GM10248 (cell line): ENCODE measurements at regions not wholly inside any gene's neighbourhood (a gene's known extent, or its start where the extent isn't known, plus 50 kb on each side); places are given as distances from the start of the nearest gene placed in this dataset.
"Not testable (repeated sequence)": the region's sequence is repeated elsewhere in the genome, so short reads cannot be mapped to it uniquely, and the experiment has no call there.

Experiments used
- CTCF ChIA-PET: fragments of 300-600 bp; sonication (Branson Sonifier 250); formaldehyde crosslinking; extraction: SDS; loops from one replicate; lab custom pipeline; 2021; ENCODE audit warnings: antibody characterized with exemption; lab: Yijun Ruan, JAX
- POLR2A ChIA-PET: fragments of 350-650 bp; sonication (Branson Sonifier 250); formaldehyde crosslinking; extraction: SDS; loops from one replicate; lab custom pipeline; 2020; ENCODE audit warnings: antibody characterized with exemption; lab: Yijun Ruan, JAX
- DNase-seq: peaks from one replicate; pipeline ENCODE4 v3.0.0; 2012; ENCODE audit errors: extremely low spot score
- CTCF ChIP-seq: IDR thresholded peaks from 2 replicates; pipeline ENCODE4 v1.5.1; 2012; ENCODE audit warnings: mild to moderate bottlenecking, low read depth; ENCODE audit errors: extremely low read depth, missing control alignments, control extremely low read depth

- DNase-seq = no peak
- POLR2A ChIA-PET = no interaction called here
- CTCF ChIA-PET = no interaction called here
- no peak for TF ChIP-seq CTCF
Observed at GRCh38 chr2:12923907-12924610, 207.3 kb downstream of the TRIB2 start.

GRCh38 chr2:12926641-12927040 is 209.9 kb downstream of the TRIB2 start:
- POLR2A ChIA-PET, CTCF ChIA-PET, DNase-seq: not testable (repeated sequence)

- CTCF ChIA-PET = interaction anchor here (0.9 kb wide), 1 partner anchor 9 kb away, joined by 3 read pairs; no protein-coding TSS in a partner anchor
Observed at GRCh38 chr2:12928197-12928774, 211.6 kb downstream of the TRIB2 start.

GRCh38 chr2:12928775-12929401 is 212.2 kb downstream of the TRIB2 start:
- DNase-seq = no peak
- POLR2A ChIA-PET = no interaction called here
- TF ChIP-seq CTCF = no peak
- CTCF ChIA-PET = interaction anchor here (2.5 to 2.7 kb wide), 2 partner anchors 11 to 78 kb away, joined by 5 to 11 read pairs; no protein-coding TSS in a partner anchor

More at GRCh38 chr2:12928197-12928774, 211.6 kb downstream of the TRIB2 start:
- no peak for DNase-seq
- TF ChIP-seq CTCF = no peak
- POLR2A ChIA-PET = no interaction called here

- CTCF ChIA-PET = interaction anchor here (0.6 to 2.7 kb wide), 11 partner anchors 9 to 1100 kb away, joined by 3 to 11 read pairs (median 4); no protein-coding TSS in a partner anchor
- POLR2A ChIA-PET = no interaction called here
Observed at GRCh38 chr2:12929758-12930157, 213.0 kb downstream of the TRIB2 start.

GRCh38 chr2:12930391-12930790 is 213.7 kb downstream of the TRIB2 start:
- DNase-seq = no peak
- no peak for TF ChIP-seq CTCF
- POLR2A ChIA-PET = no interaction called here
- CTCF ChIA-PET = interaction anchor here (0.6 to 2.7 kb wide), 15 partner anchors 9 to 1101 kb away, joined by 3 to 11 read pairs (median 4); no protein-coding TSS in a partner anchor

More at GRCh38 chr2:12929758-12930157, 213.0 kb downstream of the TRIB2 start:
- DNase-seq = no peak
- no peak for TF ChIP-seq CTCF
